IMR-90 (cell line): ENCODE measurements at regions not wholly inside any gene's neighbourhood (a gene's known extent, or its start where the extent isn't known, plus 50 kb on each side); places are given as distances from the start of the nearest gene placed in this dataset.

Experiments
- POLR2A ChIP-seq: IDR thresholded peaks from 2 replicates; pipeline ENCODE4 v1.6.1; 2012; ENCODE audit warnings: mild to moderate bottlenecking, low read depth, low read length
- TF ChIP-seq, protein P1 (sequence below): conservative IDR thresholded peaks from 2 replicates; pipeline ENCODE4 v1.5.1; 2012; ENCODE audit warnings: mild to moderate bottlenecking, low read depth, low read length, improper control_type of control experiment
- TF ChIP-seq, protein P2 (sequence below): fragments of 150-350 bp; IDR thresholded peaks from 2 replicates; pipeline ENCODE4 v1.6.1; 2016; ENCODE audit warnings: low read depth, mild to moderate bottlenecking, low read length, moderate library complexity, borderline replicate concordance

DNA sequence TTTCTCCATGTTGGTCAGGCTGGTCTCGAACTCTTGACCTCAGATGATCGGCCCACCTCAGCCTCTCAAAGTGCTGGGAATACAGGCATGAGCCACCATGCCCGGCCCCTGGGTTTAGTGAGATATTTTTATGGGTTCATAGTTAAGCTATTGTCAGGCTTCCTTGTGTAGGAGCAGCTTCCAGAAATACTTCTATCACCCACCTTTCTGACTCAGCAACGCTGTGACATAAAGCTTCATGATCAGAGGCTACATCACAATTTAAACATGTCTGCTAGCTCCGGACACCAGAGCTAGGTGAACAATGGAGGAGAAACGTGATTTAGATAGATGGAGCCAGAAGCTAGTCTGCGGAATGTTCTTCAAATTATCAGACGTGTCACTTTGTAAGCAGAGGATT, 295.8 kb upstream of the LYZL1 start (continued):
- TF ChIP-seq, protein P1, sequence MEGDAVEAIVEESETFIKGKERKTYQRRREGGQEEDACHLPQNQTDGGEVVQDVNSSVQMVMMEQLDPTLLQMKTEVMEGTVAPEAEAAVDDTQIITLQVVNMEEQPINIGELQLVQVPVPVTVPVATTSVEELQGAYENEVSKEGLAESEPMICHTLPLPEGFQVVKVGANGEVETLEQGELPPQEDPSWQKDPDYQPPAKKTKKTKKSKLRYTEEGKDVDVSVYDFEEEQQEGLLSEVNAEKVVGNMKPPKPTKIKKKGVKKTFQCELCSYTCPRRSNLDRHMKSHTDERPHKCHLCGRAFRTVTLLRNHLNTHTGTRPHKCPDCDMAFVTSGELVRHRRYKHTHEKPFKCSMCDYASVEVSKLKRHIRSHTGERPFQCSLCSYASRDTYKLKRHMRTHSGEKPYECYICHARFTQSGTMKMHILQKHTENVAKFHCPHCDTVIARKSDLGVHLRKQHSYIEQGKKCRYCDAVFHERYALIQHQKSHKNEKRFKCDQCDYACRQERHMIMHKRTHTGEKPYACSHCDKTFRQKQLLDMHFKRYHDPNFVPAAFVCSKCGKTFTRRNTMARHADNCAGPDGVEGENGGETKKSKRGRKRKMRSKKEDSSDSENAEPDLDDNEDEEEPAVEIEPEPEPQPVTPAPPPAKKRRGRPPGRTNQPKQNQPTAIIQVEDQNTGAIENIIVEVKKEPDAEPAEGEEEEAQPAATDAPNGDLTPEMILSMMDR, result no peak
- TF ChIP-seq, protein P2, sequence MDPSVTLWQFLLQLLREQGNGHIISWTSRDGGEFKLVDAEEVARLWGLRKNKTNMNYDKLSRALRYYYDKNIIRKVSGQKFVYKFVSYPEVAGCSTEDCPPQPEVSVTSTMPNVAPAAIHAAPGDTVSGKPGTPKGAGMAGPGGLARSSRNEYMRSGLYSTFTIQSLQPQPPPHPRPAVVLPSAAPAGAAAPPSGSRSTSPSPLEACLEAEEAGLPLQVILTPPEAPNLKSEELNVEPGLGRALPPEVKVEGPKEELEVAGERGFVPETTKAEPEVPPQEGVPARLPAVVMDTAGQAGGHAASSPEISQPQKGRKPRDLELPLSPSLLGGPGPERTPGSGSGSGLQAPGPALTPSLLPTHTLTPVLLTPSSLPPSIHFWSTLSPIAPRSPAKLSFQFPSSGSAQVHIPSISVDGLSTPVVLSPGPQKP, result no peak
- TF ChIP-seq POLR2A, result no peak
